DND-41 (cell line): ENCODE measurements at regions not wholly inside any gene's neighbourhood (a gene's known extent, or its start where the extent isn't known, plus 50 kb on each side); places are given as distances from the start of the nearest gene placed in this dataset.

ENCODE experiments used
- EZH2 ChIP-seq: IDR thresholded peaks from 3 replicates; pipeline ENCODE4 v1.6.1; 2012; ENCODE audit warnings: borderline replicate concordance, low read depth, mild to moderate bottlenecking, moderate library complexity, low read length, inconsistent platforms; ENCODE audit not compliant: severe bottlenecking
- TF ChIP-seq, protein P1 (sequence below): IDR thresholded peaks from 2 replicates; pipeline ENCODE4 v1.5.1; 2012; ENCODE audit warnings: borderline replicate concordance, low read length, moderate library complexity, mild to moderate bottlenecking; ENCODE audit not compliant: poor library complexity, severe bottlenecking; ENCODE audit errors: extremely low read depth

- TF ChIP-seq, protein P1, sequence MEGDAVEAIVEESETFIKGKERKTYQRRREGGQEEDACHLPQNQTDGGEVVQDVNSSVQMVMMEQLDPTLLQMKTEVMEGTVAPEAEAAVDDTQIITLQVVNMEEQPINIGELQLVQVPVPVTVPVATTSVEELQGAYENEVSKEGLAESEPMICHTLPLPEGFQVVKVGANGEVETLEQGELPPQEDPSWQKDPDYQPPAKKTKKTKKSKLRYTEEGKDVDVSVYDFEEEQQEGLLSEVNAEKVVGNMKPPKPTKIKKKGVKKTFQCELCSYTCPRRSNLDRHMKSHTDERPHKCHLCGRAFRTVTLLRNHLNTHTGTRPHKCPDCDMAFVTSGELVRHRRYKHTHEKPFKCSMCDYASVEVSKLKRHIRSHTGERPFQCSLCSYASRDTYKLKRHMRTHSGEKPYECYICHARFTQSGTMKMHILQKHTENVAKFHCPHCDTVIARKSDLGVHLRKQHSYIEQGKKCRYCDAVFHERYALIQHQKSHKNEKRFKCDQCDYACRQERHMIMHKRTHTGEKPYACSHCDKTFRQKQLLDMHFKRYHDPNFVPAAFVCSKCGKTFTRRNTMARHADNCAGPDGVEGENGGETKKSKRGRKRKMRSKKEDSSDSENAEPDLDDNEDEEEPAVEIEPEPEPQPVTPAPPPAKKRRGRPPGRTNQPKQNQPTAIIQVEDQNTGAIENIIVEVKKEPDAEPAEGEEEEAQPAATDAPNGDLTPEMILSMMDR: no peak
- TF ChIP-seq EZH2: no peak
Measured at GRCh38 chr2:129354631-129355030, 624.8 kb upstream of the RAB6C start.
